HepG2 (cell line): ENCODE measurements at regions not wholly inside any gene's neighbourhood (a gene's known extent, or its start where the extent isn't known, plus 50 kb on each side); places are given as distances from the start of the nearest gene placed in this dataset.

ENCODE experiments used
- ATAC-seq: fragments of 200-7000 bp; cut with Tn5 transposase; 3 replicates; pipeline ENCODE4 v1.9.1; 2020; ENCODE audit warnings: mild to moderate bottlenecking, moderate library complexity
- BruUV-seq: library from RNA; stranded (reverse); fragments of 400-500 nt; replicated peaks from 2 replicates; lab custom pipeline; 2021; lab: Mats Ljungman, UMichigan
- CTCF ChIA-PET: fragments of 300-600 bp; formaldehyde crosslinking; extraction: SDS; loops from one replicate; lab custom pipeline; 2021; ENCODE audit warnings: low total read pairs, inconsistent platforms, low intra/inter-chr PET ratio; lab: Yijun Ruan, JAX
- POLR2A ChIA-PET: fragments of 350-600 bp; sonication (Branson Sonifier 250); formaldehyde crosslinking; loops from one replicate; lab custom pipeline; 2020; ENCODE audit warnings: antibody characterized with exemption, inconsistent platforms; lab: Yijun Ruan, JAX
- DNase-seq: peaks from one replicate; pipeline ENCODE4 v3.0.0-alpha.2; 2015; ENCODE audit warnings: low spot score
- FAIRE-seq: peaks from 3 replicates; lab custom pipeline; 2011; peaks lifted over from hg19 to GRCh38; lab: Jason Lieb, UNC
- H2AFZ ChIP-seq: one replicate; pipeline ENCODE4 v1.6.1; 2011; ENCODE audit warnings: low read length, inconsistent platforms
- H3K27ac ChIP-seq: fragments of 300-600 bp; 3 replicates; pipeline ENCODE4 v1.8.0; 2011; ENCODE audit warnings: mixed run types, mild to moderate bottlenecking, mixed read lengths, low read length, inconsistent platforms; ENCODE audit not compliant: insufficient read depth; ENCODE audit errors: extremely low read length
- H3K27me3 ChIP-seq, 2 experiments: fragments of 200-600 bp in 1 of 2; 2 replicates in 1 of 2; 3 replicates in 1 of 2; pipeline versions ENCODE4 v1.6.0 to v1.8.0; 2011; ENCODE audit warnings: low read length in 2 of 2, mild to moderate bottlenecking in 2 of 2, moderate library complexity in 2 of 2, inconsistent platforms in 1 of 2; ENCODE audit not compliant: insufficient read depth in 2 of 2, control insufficient read depth in 1 of 2
- H3K36me3 ChIP-seq, 2 experiments: fragments of 200-600 bp in 1 of 2; replicated peaks in 1 of 2; 2 replicates in 1 of 2; 3 replicates in 1 of 2; pipeline versions ENCODE4 v1.5.1 to v1.8.0; 2011; ENCODE audit warnings: low read length in 2 of 2, inconsistent platforms in 1 of 2; ENCODE audit not compliant: insufficient read depth in 2 of 2, control insufficient read depth in 1 of 2
- H3K4me1 ChIP-seq: 2 replicates; pipeline ENCODE4 v1.5.1; 2012; ENCODE audit warnings: low read length, inconsistent platforms; ENCODE audit not compliant: insufficient read depth
- H3K4me2 ChIP-seq: 2 replicates; pipeline ENCODE4 v1.6.0; 2011; ENCODE audit warnings: low read depth, low read length, inconsistent platforms
- H3K4me3 ChIP-seq, 3 experiments: fragments of 200-600 bp in 1 of 3; sonication (generic), shearing (Covaris generic) in 1 of 3; replicated peaks in 1 of 3; 2 replicates each; pipeline ENCODE4 v1.5.1; 2011 to 2016; ENCODE audit warnings: low read length in 3 of 3, inconsistent platforms in 2 of 3, low read depth in 2 of 3, mild to moderate bottlenecking in 2 of 3, control low read depth in 1 of 3, mixed read lengths in 1 of 3; ENCODE audit not compliant: insufficient read depth in 1 of 3
- H3K79me2 ChIP-seq: one replicate; pipeline ENCODE4 v1.6.1; 2011; ENCODE audit warnings: low read length, inconsistent platforms; ENCODE audit not compliant: insufficient read depth
- H3K9ac ChIP-seq: 2 replicates; pipeline ENCODE4 v1.6.0; 2011; ENCODE audit warnings: mild to moderate bottlenecking, low read depth, low read length, inconsistent platforms; ENCODE audit not compliant: insufficient read depth
- H3K9me3 ChIP-seq: 2 replicates; pipeline ENCODE4 v1.5.1; 2012; ENCODE audit warnings: mild to moderate bottlenecking, low read length
- H4K20me1 ChIP-seq: 2 replicates; pipeline ENCODE4 v1.6.0; 2011; ENCODE audit warnings: inconsistent platforms, mild to moderate bottlenecking, low read length, moderate library complexity; ENCODE audit not compliant: insufficient read depth
- BCL6 ChIP-seq: IDR thresholded peaks from 2 replicates; pipeline ENCODE4 v1.6.1; 2016; ENCODE audit warnings: missing genetic modification reagents, missing compliant biosample characterization
- CHD4 ChIP-seq: fragments of 200-600 bp; sonication (generic); IDR thresholded peaks from 2 replicates; pipeline ENCODE4 v1.7.0; 2017; ENCODE audit warnings: mild to moderate bottlenecking, low read length, borderline replicate concordance
- DMAP1 ChIP-seq: IDR thresholded peaks from 2 replicates; pipeline ENCODE4 v1.6.1; 2016
- MTA3 ChIP-seq: sonication (generic); formaldehyde crosslinking; IDR thresholded peaks from 2 replicates; pipeline ENCODE4 v1.4.0; 2020; ENCODE audit warnings: missing genetic modification reagents
- ZBTB43 ChIP-seq: sonication (generic); formaldehyde crosslinking; conservative IDR thresholded peaks from 2 replicates; pipeline ENCODE4 v1.4.0; 2020; ENCODE audit warnings: missing genetic modification reagents
- ZNF317 ChIP-seq: sonication (generic); formaldehyde crosslinking; IDR thresholded peaks from 2 replicates; pipeline ENCODE4 v1.5.0; 2020; ENCODE audit warnings: mild to moderate bottlenecking, missing genetic modification reagents
- ZNF407 ChIP-seq: sonication (generic); formaldehyde crosslinking; IDR thresholded peaks from one replicate; pipeline ENCODE4 v1.5.1; 2020; ENCODE audit warnings: mild to moderate bottlenecking, missing genetic modification reagents; ENCODE audit errors: not compliant biosample characterization
- ZNF780A ChIP-seq: sonication (generic); formaldehyde crosslinking; IDR thresholded peaks from 2 replicates; pipeline ENCODE4 v1.8.0; 2022; ENCODE audit warnings: mild to moderate bottlenecking, missing genetic modification reagents, moderate library complexity
- WGBS: methylation state at CpG from one replicate; pipeline ENCODE4 v1.1.6; 2017; ENCODE audit warnings: low lambda C conversion rate; 5-methylcytosine and 5-hydroxymethylcytosine counted together
- in situ Hi-C: cut with HindIII; loops from 2 replicates; pipeline ENCODE4 v1.10.0; 2017; ENCODE audit warnings: low pct_unique_long_range_greater_than_20kb; ENCODE audit not compliant: extremely low pct_ligation_motif_present
- intact Hi-C: fragments of 100-400 bp; cut with micrococcal nuclease; formaldehyde crosslinking; loops from one replicate; pipeline ENCODE4 v1.10.0; 2022; ENCODE audit not compliant: unreplicated experiment

- ATAC-seq (no peak), DNase-seq (no peak)
- H3K9ac ChIP-seq, result no peak overlapping the region
- no peaks in the 10 kb centered on the region for H3K36me3 ChIP-seq
- intact Hi-C loops, result no loop called here
- no peaks in the 10 kb centered on the region for H4K20me1 ChIP-seq
- CTCF ChIA-PET, result no interaction called here
- H3K27me3 ChIP-seq, result 0 out of 5 replicates have a peak, but pooled peaks cover 0 to 4% of the 10 kb centered on the region in 2 experiments
- no peaks in the 10 kb centered on the region for H3K9me3 ChIP-seq
- no TSS peak for BruUV-seq
- no peaks in the 10 kb centered on the region for H3K79me2 ChIP-seq
- no peak for TF ChIP-seq MTA3 (CRISPR knock-in tag)
- TF ChIP-seq ZNF317, result no peak
- no peak for TF ChIP-seq ZNF780A (CRISPR knock-in tag)
- TF ChIP-seq BCL6 (CRISPR knock-in tag), result no peak
- TF ChIP-seq DMAP1 (CRISPR knock-in tag), result no peak
- TF ChIP-seq, all 625 proteins: peak for 0
- POLR2A ChIA-PET, result no interaction called here
- 13% methylated on average over 10 of the region's 10 CpGs for WGBS
- Histone ChIP-seq H2AFZ (no peak overlapping the region), H3K4me3 (no peak overlapping the region), H3K27ac (no peak overlapping the region), H3K4me1 (peaks cover 4% of the 10 kb centered on the region; the same call in 1 of the 2 replicates), H3K4me2 (no peak overlapping the region)
- FAIRE-seq, result no peak
- in situ Hi-C loops, result no loop called here
Observed at GRCh38 chr11:19589567-19590260, 122.9 kb upstream of the NAV2 start.

- Histone ChIP-seq H3K27me3 (0 out of 5 replicates have a peak, but pooled peaks cover 0 to 4% of the 10 kb centered on the region in 2 experiments), H4K20me1 (no peaks in the 10 kb centered on the region), H3K4me1 (peaks cover 3% of the 10 kb centered on the region; the same call in 1 of the 2 replicates), H3K9me3 (no peaks in the 10 kb centered on the region), H2AFZ (no peak overlapping the region), H3K36me3 (no peaks in the 10 kb centered on the region), H3K4me3 (no peak overlapping the region), H3K4me2 (no peak overlapping the region), H3K9ac (no peak overlapping the region), H3K27ac (no peak overlapping the region), H3K79me2 (no peaks in the 10 kb centered on the region)
- intact Hi-C loops, result no loop called here
- CTCF ChIA-PET, result no interaction called here
- FAIRE-seq (no peak), DNase-seq (no peak), ATAC-seq (no peak)
- WGBS, result 4% methylated on average over 1 of the region's 1 CpG
- in situ Hi-C loops, result no loop called here
- POLR2A ChIA-PET, result no interaction called here
- BruUV-seq, result no TSS peak
- TF ChIP-seq CHD4, result no peak
- TF ChIP-seq ZNF407 (CRISPR knock-in tag), result no peak
- no peak for TF ChIP-seq ZBTB43 (CRISPR knock-in tag)
Observed at GRCh38 chr11:19587979-19588378, 124.7 kb upstream of the NAV2 start.
